GM23248 (cell line): ENCODE measurements at regions not wholly inside any gene's neighbourhood (a gene's known extent, or its start where the extent isn't known, plus 50 kb on each side); places are given as distances from the start of the nearest gene placed in this dataset.

ENCODE experiments used
- DNase-seq: peaks from one replicate; pipeline ENCODE4 v3.0.0-alpha.2; 2015
- H2AFZ ChIP-seq: fragments of 200-600 bp; sonication (generic); 2 replicates; pipeline ENCODE4 v1.6.1; 2016; ENCODE audit warnings: antibody characterized with exemption
- H3F3A ChIP-seq: fragments of 200-600 bp; sonication (generic); 2 replicates; pipeline ENCODE4 v1.6.1; 2016; ENCODE audit warnings: mild to moderate bottlenecking, antibody characterized with exemption, mixed run types; ENCODE audit not compliant: insufficient read depth
- H3K27ac ChIP-seq: fragments of 200-600 bp; sonication (generic); 2 replicates; pipeline ENCODE4 v1.5.1; 2016; ENCODE audit warnings: mild to moderate bottlenecking
- H3K27me3 ChIP-seq: fragments of 200-600 bp; sonication (generic); replicated peaks from 2 replicates; pipeline ENCODE4 v1.6.1; 2016; ENCODE audit warnings: mild to moderate bottlenecking; ENCODE audit not compliant: insufficient read depth
- H3K36me3 ChIP-seq: fragments of 200-600 bp; sonication (generic); 2 replicates; pipeline ENCODE4 v1.6.1; 2016; ENCODE audit warnings: low read depth, mild to moderate bottlenecking
- H3K4me1 ChIP-seq: fragments of 200-600 bp; sonication (generic); 2 replicates; pipeline ENCODE4 v1.6.1; 2016; ENCODE audit warnings: mild to moderate bottlenecking; ENCODE audit not compliant: insufficient read depth
- H3K4me2 ChIP-seq: fragments of 200-600 bp; sonication (generic); one replicate; pipeline ENCODE4 v1.6.1; 2016; ENCODE audit warnings: mild to moderate bottlenecking; ENCODE audit not compliant: unreplicated experiment
- H3K4me3 ChIP-seq: fragments of 200-600 bp; sonication (generic); 2 replicates; pipeline ENCODE4 v1.5.1; 2016; ENCODE audit warnings: mild to moderate bottlenecking
- H3K79me2 ChIP-seq: fragments of 200-600 bp; sonication (generic); 2 replicates; pipeline ENCODE4 v1.6.1; 2016; ENCODE audit warnings: mild to moderate bottlenecking; ENCODE audit not compliant: insufficient read depth
- H3K9ac ChIP-seq: fragments of 200-600 bp; sonication (generic); 2 replicates; pipeline ENCODE4 v1.6.1; 2016; ENCODE audit warnings: mild to moderate bottlenecking
- H3K9me2 ChIP-seq: fragments of 200-600 bp; sonication (generic); 2 replicates; pipeline ENCODE4 v1.6.1; 2016; ENCODE audit warnings: mixed run types, mild to moderate bottlenecking, moderate library complexity; ENCODE audit not compliant: insufficient read depth
- H3K9me3 ChIP-seq: fragments of 200-600 bp; sonication (generic); one replicate; pipeline ENCODE4 v1.6.1; 2017; ENCODE audit warnings: low read depth
- H4K20me1 ChIP-seq: fragments of 200-600 bp; sonication (generic); 2 replicates; pipeline ENCODE4 v1.6.0; 2016; ENCODE audit not compliant: insufficient read depth
- EZH2 ChIP-seq: fragments of 200-600 bp; sonication (generic); IDR thresholded peaks from 2 replicates; pipeline ENCODE4 v1.6.1; 2018; ENCODE audit warnings: antibody characterized with exemption, mild to moderate bottlenecking; ENCODE audit not compliant: insufficient read depth, poor library complexity, severe bottlenecking
- EZH2phosphoT487 ChIP-seq: fragments of 200-600 bp; sonication (generic); IDR thresholded peaks from 2 replicates; pipeline ENCODE4 v1.6.1; 2018; ENCODE audit warnings: antibody characterized with exemption, moderate library complexity, mild to moderate bottlenecking, low read depth; ENCODE audit not compliant: insufficient read depth
- WGBS, 2 experiments: methylation state at CpG; one replicate each; pipeline ENCODE4 v1.1.6; 2015 to 2017; ENCODE audit warnings: low lambda C conversion rate in 2 of 2, low coverage in 1 of 2; ENCODE audit errors: missing lambda C conversion rate in 2 of 2; 5-methylcytosine and 5-hydroxymethylcytosine counted together
- in situ Hi-C: fragments of 300-500 bp; cut with MboI; formaldehyde crosslinking; loops from 2 replicates; pipeline ENCODE4 v1.15.0; 2020

DNA sequence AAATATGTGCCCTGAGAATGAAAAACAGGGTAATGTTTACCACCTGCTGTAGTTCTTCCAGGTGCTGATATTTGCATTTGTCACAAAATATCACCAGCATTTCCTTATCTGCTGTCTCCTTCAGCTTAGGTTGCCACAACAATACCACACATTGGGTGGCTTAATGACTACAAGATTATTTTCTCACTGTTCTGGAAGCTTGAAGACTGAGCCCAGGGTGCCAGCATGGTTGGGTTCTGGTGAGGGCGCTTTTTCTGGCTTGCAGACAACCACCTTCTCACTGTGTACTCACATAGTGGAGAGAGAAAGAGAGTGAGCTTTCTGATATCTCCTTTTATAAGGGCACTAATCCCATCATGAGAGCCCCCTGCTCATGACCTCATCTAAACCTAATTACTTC, 407.5 kb upstream of the RGPD4 start:
- Histone ChIP-seq H3K4me2 (no peak overlapping the region), H2AFZ (no peak overlapping the region), H3K9ac (no peak overlapping the region), H3K27ac (no peak overlapping the region), H3K9me3 (no peaks in the 10 kb centered on the region), H3K27me3 (0 out of 2 replicates have a peak, but pooled peaks cover 8% of the 10 kb centered on the region), H3K4me1 (no peaks in the 10 kb centered on the region), H3K36me3 (no peaks in the 10 kb centered on the region), H3K9me2 (no peaks in the 10 kb centered on the region), H4K20me1 (no peaks in the 10 kb centered on the region), H3F3A (peaks cover 3% of the 10 kb centered on the region; the same call in 1 of the 2 replicates), H3K4me3 (no peak overlapping the region), H3K79me2 (no peaks in the 10 kb centered on the region)
- in situ Hi-C loops = no loop called here
- 65 to 72% methylated on average over 1 of the region's 1 CpG for WGBS, 2 experiments
- TF ChIP-seq EZH2phosphoT487 (no peak), EZH2 (no peak)
- DNase-seq = no peak

DNA sequence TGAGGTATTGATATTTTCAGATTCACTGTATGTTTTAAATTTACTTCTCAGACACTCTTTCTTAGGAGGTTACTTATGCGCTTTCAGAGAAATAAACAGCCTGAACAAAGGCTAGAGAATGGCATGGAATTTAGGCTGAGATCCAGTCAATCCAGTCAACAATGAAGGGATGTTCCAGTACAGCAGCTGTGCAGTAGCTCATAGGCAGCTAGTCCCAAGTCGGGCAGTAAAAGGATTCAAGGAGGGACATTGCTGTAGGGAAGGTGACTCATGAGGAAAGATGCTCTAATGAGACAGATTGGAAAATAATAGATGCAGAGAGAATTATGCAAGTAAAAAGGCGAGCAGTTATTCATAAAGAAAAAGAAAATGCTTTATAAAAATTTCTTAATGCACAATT, 397.9 kb upstream of the RGPD4 start:
- Histone ChIP-seq H3K9me2 (no peaks in the 10 kb centered on the region), H3K9me3 (no peaks in the 10 kb centered on the region), H3K9ac (no peak overlapping the region), H4K20me1 (no peaks in the 10 kb centered on the region), H3K4me2 (no peak overlapping the region), H3K36me3 (no peaks in the 10 kb centered on the region), H3K79me2 (no peaks in the 10 kb centered on the region), H3K4me1 (no peaks in the 10 kb centered on the region), H3K27ac (no peak overlapping the region), H3K27me3 (no peaks in the 10 kb centered on the region), H2AFZ (no peak overlapping the region), H3F3A (no peaks in the 10 kb centered on the region), H3K4me3 (no peak overlapping the region)
- in situ Hi-C loops = no loop called here
- no peak for DNase-seq
- TF ChIP-seq EZH2phosphoT487 (no peak), EZH2 (no peak)
- WGBS, 2 experiments = 62 to 66% methylated on average over 3 of the region's 3 CpGs

- Histone ChIP-seq H3K4me3 (no peak overlapping the region), H4K20me1 (no peaks in the 10 kb centered on the region), H3K4me2 (no peak overlapping the region), H3K9ac (no peak overlapping the region), H3K36me3 (no peaks in the 10 kb centered on the region), H2AFZ (no peak overlapping the region), H3K27me3 (no peaks in the 10 kb centered on the region), H3K4me1 (no peaks in the 10 kb centered on the region), H3K79me2 (no peaks in the 10 kb centered on the region), H3K9me2 (no peaks in the 10 kb centered on the region), H3K27ac (no peak overlapping the region), H3K9me3 (no peaks in the 10 kb centered on the region), H3F3A (no peaks in the 10 kb centered on the region)
- 82 to 93% methylated on average over 1 of the region's 1 CpG for WGBS, 2 experiments
- TF ChIP-seq EZH2phosphoT487 (no peak), EZH2 (no peak)
- DNase-seq = no peak
- in situ Hi-C loops = no loop called here
Observed at GRCh38 chr2:107430006-107430405, 396.7 kb upstream of the RGPD4 start.

GRCh38 chr2:107430596-107431266, 396.0 kb upstream of the RGPD4 start:
- TF ChIP-seq EZH2 = no peak
- TF ChIP-seq EZH2phosphoT487 = no peak
- H2AFZ ChIP-seq = no peak overlapping the region
- H3K27me3 ChIP-seq = no peaks in the 10 kb centered on the region
- no peaks in the 10 kb centered on the region for H3K79me2 ChIP-seq
- H3K27ac ChIP-seq = no peak overlapping the region
- H3K9me3 ChIP-seq = no peaks in the 10 kb centered on the region
- no peaks in the 10 kb centered on the region for H3K36me3 ChIP-seq
- no peak overlapping the region for H3K9ac ChIP-seq
- no peak overlapping the region for H3K4me2 ChIP-seq
- no peaks in the 10 kb centered on the region for H3F3A ChIP-seq
- no peaks in the 10 kb centered on the region for H3K9me2 ChIP-seq
- H4K20me1 ChIP-seq = no peaks in the 10 kb centered on the region
- in situ Hi-C loops = no loop called here
- H3K4me1 ChIP-seq = no peaks in the 10 kb centered on the region
- no peak overlapping the region for H3K4me3 ChIP-seq
- WGBS, 2 experiments = 73 to 76% methylated on average over 10 of the region's 10 CpGs
- no peak for DNase-seq

GRCh38 chr2:107436281-107436680, 390.4 kb upstream of the RGPD4 start:
- no peaks in the 10 kb centered on the region for H4K20me1 ChIP-seq
- no peak overlapping the region for H3K27ac ChIP-seq
- H3K4me3 ChIP-seq = no peak overlapping the region
- no peaks in the 10 kb centered on the region for H3K79me2 ChIP-seq
- no peaks in the 10 kb centered on the region for H3K9me3 ChIP-seq
- no peak for DNase-seq
- TF ChIP-seq EZH2 (no peak), EZH2phosphoT487 (no peak)
- H3K9ac ChIP-seq = no peak overlapping the region
- H3K36me3 ChIP-seq = no peaks in the 10 kb centered on the region
- no peak overlapping the region for H3K4me2 ChIP-seq
- in situ Hi-C loops = no loop called here
- H3K4me1 ChIP-seq = no peaks in the 10 kb centered on the region
- H2AFZ ChIP-seq = no peak overlapping the region
- no peaks in the 10 kb centered on the region for H3K9me2 ChIP-seq
- H3K27me3 ChIP-seq = no peaks in the 10 kb centered on the region
- H3F3A ChIP-seq = no peaks in the 10 kb centered on the region
